BE2C (cell line): ENCODE measurements at regions not wholly inside any gene's neighbourhood (a gene's known extent, or its start where the extent isn't known, plus 50 kb on each side); places are given as distances from the start of the nearest gene placed in this dataset.

ENCODE experiments used
- DNase-seq: peaks from one replicate; pipeline ENCODE4 v3.0.0-alpha.2; 2020
- H3K27me3 ChIP-seq: fragments of 250-450 bp; sonication (Bioruptor Pico); 2 replicates; pipeline ENCODE4 v1.5.1; 2020; ENCODE audit warnings: mild to moderate bottlenecking
- H3K36me3 ChIP-seq: fragments of 250-450 bp; sonication (Bioruptor Pico); 2 replicates; pipeline ENCODE4 v1.5.1; 2020; ENCODE audit warnings: mild to moderate bottlenecking
- H3K4me1 ChIP-seq: fragments of 250-450 bp; sonication (Bioruptor Pico); 2 replicates; pipeline ENCODE4 v1.5.1; 2020
- H3K4me3 ChIP-seq: 2 replicates; pipeline ENCODE4 v1.5.1; 2011; ENCODE audit warnings: low read depth, low read length
- H3K9me3 ChIP-seq: fragments of 250-450 bp; sonication (Bioruptor Pico); 2 replicates; pipeline ENCODE4 v1.5.1; 2020
- CTCF ChIP-seq: IDR thresholded peaks from 2 replicates; pipeline ENCODE4 v1.5.1; 2012; ENCODE audit warnings: mild to moderate bottlenecking, low read depth, low read length

- Histone ChIP-seq H3K36me3 (no peaks in the 10 kb centered on the region), H3K4me3 (no peak overlapping the region), H3K4me1 (no peaks in the 10 kb centered on the region), H3K27me3 (no peaks in the 10 kb centered on the region), H3K9me3 (no peaks in the 10 kb centered on the region)
- no peak for DNase-seq
- no peak for TF ChIP-seq CTCF
Measured at GRCh38 chr22:47450876-47451475, 688.5 kb downstream of the TBC1D22A start.

GRCh38 chr22:47449508-47450270 is 687.2 kb downstream of the TBC1D22A start:
- Histone ChIP-seq H3K4me3 (no peak overlapping the region), H3K27me3 (no peaks in the 10 kb centered on the region), H3K9me3 (no peaks in the 10 kb centered on the region), H3K36me3 (no peaks in the 10 kb centered on the region), H3K4me1 (no peaks in the 10 kb centered on the region)
- no peak for DNase-seq
- no peak for TF ChIP-seq CTCF

- no peak for DNase-seq
- TF ChIP-seq CTCF, result no peak
- H3K27me3 ChIP-seq, result no peaks in the 10 kb centered on the region
- no peak overlapping the region for H3K4me3 ChIP-seq
- no peaks in the 10 kb centered on the region for H3K36me3 ChIP-seq
- no peaks in the 10 kb centered on the region for H3K9me3 ChIP-seq
- no peaks in the 10 kb centered on the region for H3K4me1 ChIP-seq
Measured at GRCh38 chr22:47448231-47449223, 686.1 kb downstream of the TBC1D22A start.

GRCh38 chr22:47446821-47447810 is 684.7 kb downstream of the TBC1D22A start:
- no peaks in the 10 kb centered on the region for H3K4me1 ChIP-seq
- no peaks in the 10 kb centered on the region for H3K9me3 ChIP-seq
- H3K36me3 ChIP-seq, result no peaks in the 10 kb centered on the region
- no peak overlapping the region for H3K4me3 ChIP-seq
- no peaks in the 10 kb centered on the region for H3K27me3 ChIP-seq
- DNase-seq, result no peak
- no peak for TF ChIP-seq CTCF

GRCh38 chr22:47446331-47446730 is 683.9 kb downstream of the TBC1D22A start:
- no peaks in the 10 kb centered on the region for H3K4me1 ChIP-seq
- H3K27me3 ChIP-seq, result no peaks in the 10 kb centered on the region
- H3K4me3 ChIP-seq, result no peak overlapping the region
- H3K9me3 ChIP-seq, result no peaks in the 10 kb centered on the region
- no peaks in the 10 kb centered on the region for H3K36me3 ChIP-seq
- no peak for DNase-seq
- TF ChIP-seq CTCF, result no peak
